Endothelial cell (in vitro differentiated cells): ENCODE measurements at regions not wholly inside any gene's neighbourhood (a gene's known extent, or its start where the extent isn't known, plus 50 kb on each side); places are given as distances from the start of the nearest gene placed in this dataset.

ENCODE experiments used
- DNase-seq: peaks from one replicate; pipeline ENCODE4 v3.0.0; 2021; ENCODE audit warnings: low spot score
- H3K27ac Mint-ChIP-seq: one replicate; pipeline ENCODE4 v1.8.0; 2021; ENCODE audit warnings: mixed read lengths, inconsistent platforms; ENCODE audit not compliant: unreplicated experiment
- H3K27me3 Mint-ChIP-seq: one replicate; pipeline ENCODE4 v1.8.0; 2021; ENCODE audit warnings: mild to moderate bottlenecking, moderate library complexity, mixed read lengths, inconsistent platforms; ENCODE audit not compliant: unreplicated experiment
- H3K36me3 Mint-ChIP-seq: one replicate; pipeline ENCODE4 v1.8.0; 2021; ENCODE audit warnings: mild to moderate bottlenecking, low read depth, mixed read lengths, inconsistent platforms; ENCODE audit not compliant: unreplicated experiment
- H3K4me1 Mint-ChIP-seq: one replicate; pipeline ENCODE4 v1.8.0; 2021; ENCODE audit warnings: mild to moderate bottlenecking, mixed read lengths, inconsistent platforms; ENCODE audit not compliant: unreplicated experiment
- H3K4me3 Mint-ChIP-seq: one replicate; pipeline ENCODE4 v1.8.0; 2021; ENCODE audit warnings: mild to moderate bottlenecking, mixed read lengths, inconsistent platforms; ENCODE audit not compliant: unreplicated experiment
- H3K9me3 Mint-ChIP-seq: one replicate; pipeline ENCODE4 v1.8.0; 2021; ENCODE audit warnings: mixed read lengths, inconsistent platforms; ENCODE audit not compliant: unreplicated experiment
- TF ChIP-seq, protein P1 (sequence below): fragments of 200-600 bp; sonication (generic); IDR thresholded peaks from one replicate; pipeline ENCODE4 v1.5.0; 2021; ENCODE audit warnings: antibody characterized with exemption; ENCODE audit not compliant: unreplicated experiment

DNA sequence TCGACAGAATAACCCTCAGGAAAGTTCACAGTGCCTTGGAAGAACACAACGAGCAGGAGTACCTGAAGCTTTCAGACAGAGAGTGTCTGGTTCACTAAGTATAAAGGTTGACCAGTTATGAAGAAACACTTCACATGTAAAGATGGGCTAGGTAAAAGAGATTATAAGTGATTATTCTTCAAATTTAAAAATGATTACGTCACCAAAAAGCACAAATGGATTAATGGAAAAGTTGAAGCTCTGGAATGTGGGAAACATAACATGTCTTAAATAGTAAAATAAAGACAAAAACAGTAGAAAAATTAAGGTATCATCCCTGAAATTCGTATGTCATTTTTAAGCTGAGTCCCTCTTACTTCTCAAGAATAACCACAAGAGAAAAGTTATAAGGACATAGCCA lies 643.9 kb upstream of the KLF12 start:
- Mint-ChIP-seq H3K9me3 (no peaks in the 10 kb centered on the region), H3K36me3 (no peaks in the 10 kb centered on the region), H3K27me3 (no peaks in the 10 kb centered on the region), H3K4me1 (no peaks in the 10 kb centered on the region), H3K27ac (no peak overlapping the region), H3K4me3 (no peak overlapping the region)
- TF ChIP-seq, protein P1, sequence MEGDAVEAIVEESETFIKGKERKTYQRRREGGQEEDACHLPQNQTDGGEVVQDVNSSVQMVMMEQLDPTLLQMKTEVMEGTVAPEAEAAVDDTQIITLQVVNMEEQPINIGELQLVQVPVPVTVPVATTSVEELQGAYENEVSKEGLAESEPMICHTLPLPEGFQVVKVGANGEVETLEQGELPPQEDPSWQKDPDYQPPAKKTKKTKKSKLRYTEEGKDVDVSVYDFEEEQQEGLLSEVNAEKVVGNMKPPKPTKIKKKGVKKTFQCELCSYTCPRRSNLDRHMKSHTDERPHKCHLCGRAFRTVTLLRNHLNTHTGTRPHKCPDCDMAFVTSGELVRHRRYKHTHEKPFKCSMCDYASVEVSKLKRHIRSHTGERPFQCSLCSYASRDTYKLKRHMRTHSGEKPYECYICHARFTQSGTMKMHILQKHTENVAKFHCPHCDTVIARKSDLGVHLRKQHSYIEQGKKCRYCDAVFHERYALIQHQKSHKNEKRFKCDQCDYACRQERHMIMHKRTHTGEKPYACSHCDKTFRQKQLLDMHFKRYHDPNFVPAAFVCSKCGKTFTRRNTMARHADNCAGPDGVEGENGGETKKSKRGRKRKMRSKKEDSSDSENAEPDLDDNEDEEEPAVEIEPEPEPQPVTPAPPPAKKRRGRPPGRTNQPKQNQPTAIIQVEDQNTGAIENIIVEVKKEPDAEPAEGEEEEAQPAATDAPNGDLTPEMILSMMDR, result no peak
- DNase-seq, result no peak

DNA sequence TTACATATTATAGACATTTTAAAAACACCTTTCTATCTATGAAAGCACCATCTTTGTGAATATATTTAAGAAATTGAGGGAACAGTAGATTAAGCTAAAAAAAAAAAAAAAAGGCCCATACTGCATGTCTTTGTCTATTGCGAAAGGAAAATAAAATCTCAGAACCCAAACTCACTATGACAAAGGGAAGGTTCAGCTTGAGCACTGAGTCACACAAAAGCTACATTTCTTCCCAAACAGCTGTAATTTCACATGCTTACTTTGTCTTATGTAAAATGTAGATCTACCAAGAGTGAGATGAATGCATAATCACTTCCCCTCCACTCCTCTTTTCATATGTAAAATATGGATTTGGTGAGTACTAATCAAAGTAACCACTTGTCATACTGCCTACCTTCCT lies 640.1 kb upstream of the KLF12 start:
- Mint-ChIP-seq H3K4me3 (no peak overlapping the region), H3K27me3 (no peaks in the 10 kb centered on the region), H3K36me3 (no peaks in the 10 kb centered on the region), H3K4me1 (peaks cover 8% of the 10 kb centered on the region), H3K27ac (no peak overlapping the region), H3K9me3 (no peaks in the 10 kb centered on the region)
- no peak for DNase-seq
- TF ChIP-seq, protein P1, result no peak

DNA sequence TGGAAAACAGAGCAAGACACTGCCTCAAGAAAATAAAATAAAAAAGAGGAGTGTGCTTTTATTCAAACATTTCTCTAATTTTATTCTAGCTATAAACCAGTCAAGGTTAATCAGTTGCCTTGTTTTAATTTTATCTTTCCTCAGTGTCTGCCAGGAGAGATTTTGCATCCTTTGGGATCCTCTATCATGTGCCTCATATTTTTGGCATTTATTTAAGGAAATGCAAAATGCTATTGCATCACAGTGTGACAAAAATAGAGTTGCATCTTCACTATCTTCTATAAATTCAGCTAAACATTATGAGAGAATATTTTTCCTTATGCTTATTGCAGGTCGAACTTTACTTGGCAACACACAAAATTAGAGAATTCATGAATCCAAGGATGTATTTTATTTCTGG lies 639.0 kb upstream of the KLF12 start:
- DNase-seq, result no peak
- TF ChIP-seq, protein P1, result no peak
- H3K4me3 Mint-ChIP-seq, result no peak overlapping the region
- no peaks in the 10 kb centered on the region for H3K36me3 Mint-ChIP-seq
- no peak overlapping the region for H3K27ac Mint-ChIP-seq
- no peaks in the 10 kb centered on the region for H3K27me3 Mint-ChIP-seq
- H3K4me1 Mint-ChIP-seq, result peaks cover 8% of the 10 kb centered on the region
- H3K9me3 Mint-ChIP-seq, result no peaks in the 10 kb centered on the region

DNA sequence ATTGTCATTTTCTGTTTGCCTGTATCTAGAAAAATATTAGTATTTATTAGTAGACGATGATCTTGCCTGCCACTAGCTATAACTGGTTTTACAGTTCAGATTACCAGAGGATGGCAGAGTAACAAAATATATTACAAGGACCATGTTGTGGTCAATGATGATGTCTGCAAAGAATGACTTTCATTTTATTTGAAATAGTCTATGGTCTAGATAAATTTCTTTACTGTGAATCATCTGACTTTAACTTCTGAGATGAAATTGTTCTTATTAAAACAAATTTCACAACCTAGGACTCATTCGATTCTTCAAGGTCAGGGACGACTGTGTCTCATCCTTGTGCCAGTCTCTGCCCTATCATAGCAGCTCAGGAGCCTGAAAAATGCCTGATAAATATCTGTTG lies 637.8 kb upstream of the KLF12 start:
- H3K4me1 Mint-ChIP-seq, result peaks cover 8% of the 10 kb centered on the region

DNA sequence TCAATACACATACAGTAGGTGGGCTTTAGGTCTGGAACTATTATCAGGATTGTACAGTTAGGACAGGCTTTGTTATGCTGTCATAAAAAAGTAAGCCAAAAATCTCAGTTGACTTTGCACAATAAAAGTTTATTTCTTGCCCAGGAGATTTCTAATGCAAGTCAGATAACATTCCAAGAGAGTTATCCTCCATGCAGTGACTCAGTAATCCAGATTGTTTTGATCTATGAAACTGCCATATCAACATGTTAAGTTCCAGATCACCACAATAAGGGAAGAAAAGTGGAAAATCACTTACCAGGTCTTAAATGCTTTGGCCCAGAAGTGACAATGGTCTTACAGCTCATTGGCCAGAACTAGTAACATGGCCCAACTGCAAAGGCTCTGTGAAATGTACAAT lies 636.2 kb upstream of the KLF12 start:
- no peak overlapping the region for H3K27ac Mint-ChIP-seq
- H3K4me1 Mint-ChIP-seq, result peaks cover 8% of the 10 kb centered on the region
- H3K27me3 Mint-ChIP-seq, result no peaks in the 10 kb centered on the region
- DNase-seq, result no peak
- no peaks in the 10 kb centered on the region for H3K36me3 Mint-ChIP-seq
- no peaks in the 10 kb centered on the region for H3K9me3 Mint-ChIP-seq
- H3K4me3 Mint-ChIP-seq, result no peak overlapping the region
- TF ChIP-seq, protein P1, result no peak

More for the DNA sequence above, 637.8 kb upstream of the KLF12 start:
- Mint-ChIP-seq H3K27ac (peak overlapping the region; percentile 82), H3K4me3 (no peak overlapping the region), H3K27me3 (no peaks in the 10 kb centered on the region), H3K36me3 (no peaks in the 10 kb centered on the region), H3K9me3 (no peaks in the 10 kb centered on the region)
- DNase-seq, result no peak
- TF ChIP-seq, protein P1, result no peak
